Mammary epithelial cell (primary cell): ENCODE measurements at regions not wholly inside any gene's neighbourhood (a gene's known extent, or its start where the extent isn't known, plus 50 kb on each side); places are given as distances from the start of the nearest gene placed in this dataset.

Source experiments
- CTCF ChIP-seq, 2 donors: IDR thresholded peaks in 1 of 2; conservative IDR thresholded peaks in 1 of 2; 2 replicates each; pipeline ENCODE4 v1.5.1; 2011 to 2012; ENCODE audit warnings: inconsistent platforms in 2 of 2, low read length in 2 of 2, mild to moderate bottlenecking in 2 of 2, control low read depth in 1 of 2, low read depth in 1 of 2; ENCODE audit not compliant: insufficient read depth in 1 of 2; ENCODE audit errors: extremely low read depth in 1 of 2
- EZH2 ChIP-seq: IDR thresholded peaks from 2 replicates; pipeline ENCODE4 v1.6.1; 2012; ENCODE audit warnings: low read length, inconsistent platforms, borderline replicate concordance

- TF ChIP-seq CTCF (conservative IDR thresholded peaks at IDR 0.05 in 1 of 2, IDR thresholded peaks at IDR 0.05 in 1 of 2; ENCODE audit: extremely low read depth in 1 of 2, insufficient read depth in 1 of 2, low read depth in 1 of 2, low read length in 2 of 2), result no peak
- TF ChIP-seq EZH2, result no peak
Observed at GRCh38 chr5:88486431-88486830, 217.8 kb upstream of the TMEM161B start.
